Ovary (tissue), 7 donors: ENCODE measurements at regions not wholly inside any gene's neighbourhood (a gene's known extent, or its start where the extent isn't known, plus 50 kb on each side); places are given as distances from the start of the nearest gene placed in this dataset.

Experiments used
- DNase-seq, 5 donors: peaks; one replicate each; pipeline ENCODE4 v3.0.0-alpha.2; 2019 to 2020
- H3K27ac ChIP-seq, 2 donors: fragments of 200-600 bp; one replicate each; pipeline versions ENCODE4 v1.5.1 to v1.8.0; 2019 to 2022
- H3K27me3 ChIP-seq: fragments of 200-600 bp; one replicate; pipeline ENCODE4 v1.8.0; 2022
- H3K36me3 ChIP-seq: fragments of 200-600 bp; sonication (generic); one replicate; pipeline ENCODE4 v1.5.1; 2019
- H3K4me1 ChIP-seq: one replicate; pipeline ENCODE4 v1.8.1; 2013; ENCODE audit warnings: mild to moderate bottlenecking, moderate library complexity; ENCODE audit not compliant: insufficient read depth
- H3K4me3 ChIP-seq: fragments of 200-600 bp; sonication (generic); one replicate; pipeline ENCODE4 v1.5.1; 2017
- H3K9me3 ChIP-seq, 2 donors: fragments of 200-600 bp in 1 of 2; sonication (generic) in 1 of 2; one replicate each; pipeline versions ENCODE4 v1.5.1 to v1.8.1; 2013 to 2019; ENCODE audit warnings: mild to moderate bottlenecking in 1 of 2, moderate library complexity in 1 of 2
- EP300 ChIP-seq: sonication (generic); formaldehyde crosslinking; IDR thresholded peaks from one replicate; pipeline ENCODE4 v1.6.1; 2017; ENCODE audit warnings: antibody characterized with exemption
- POLR2A ChIP-seq: fragments of 450-650 bp; IDR thresholded peaks from one replicate; pipeline ENCODE4 v1.6.1; 2017; ENCODE audit warnings: antibody characterized with exemption, mild to moderate bottlenecking, moderate library complexity
- WGBS, 3 donors: extraction: QIAGEN DNeasy Blood & Tissue Kit in 1 of 3; methylation state at CpG; one replicate each; pipeline versions ENCODE4 v1.1.5 to v1.1.7; 2013 to 2017; 5-methylcytosine and 5-hydroxymethylcytosine counted together
- intact Hi-C, 4 donors: fragments of 100-400 bp; cut with DNase I; formaldehyde crosslinking; loops; one replicate each; pipeline versions ENCODE4 v1.11.0 to v1.15.1; 2022 to 2023
- TF ChIP-seq, protein P1 (sequence below), 3 donors: fragments of 450-650 bp in 2 of 3; fragments of 200-600 bp in 1 of 3; IDR thresholded peaks; one replicate each; pipeline versions ENCODE4 v1.5.1 to v1.8.0; 2016 to 2022; ENCODE audit warnings: antibody characterized with exemption in 3 of 3, mild to moderate bottlenecking in 1 of 3
- donor health status: DM: no; HTN: no; CAD: no; lungs with moderate emphysema.
- donor health status: DM: no; HTN: no; CAD: no.
- donor health status: Bipolar disorder and iron deficiency.
- donor health status: DM: no; HTN: no; CAD: no.
- donor health status: DM: yes; HTN: yes; CAD: no.

DNA sequence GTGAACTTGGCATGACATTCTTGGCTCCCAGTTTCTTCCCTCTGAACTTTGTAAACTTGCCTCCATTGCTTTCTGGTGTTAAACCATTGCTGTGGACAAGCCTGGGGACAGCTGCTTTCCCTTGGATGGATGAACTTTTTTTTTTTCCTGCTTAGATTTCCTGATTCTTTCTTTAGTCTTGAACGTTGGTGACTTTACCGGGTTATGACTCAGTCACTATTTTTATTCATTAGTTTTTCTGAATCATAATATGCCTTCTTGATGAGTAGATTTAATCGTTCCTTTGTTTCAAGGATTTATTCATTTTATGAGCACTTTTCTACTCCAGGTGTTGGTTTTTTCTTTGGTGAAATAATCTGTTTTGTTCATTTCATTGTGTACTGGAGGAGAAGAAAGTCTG lies 155.0 kb upstream of the RTL1 start:
- H3K36me3 ChIP-seq: no peaks in the 10 kb centered on the region
- WGBS, 3 donors: 56 to 66% (median 57%) methylated on average over 3 of the region's 3 CpGs
- no peaks in the 10 kb centered on the region for H3K4me1 ChIP-seq
- intact Hi-C loops: no loop called here
- peaks cover 0 to 4% of the 10 kb centered on the region in 2 donors for H3K9me3 ChIP-seq
- H3K27me3 ChIP-seq: no peaks in the 10 kb centered on the region
- no peak overlapping the region for H3K27ac ChIP-seq
- no peak overlapping the region for H3K4me3 ChIP-seq
- DNase-seq: no peak
- TF ChIP-seq, protein P1, sequence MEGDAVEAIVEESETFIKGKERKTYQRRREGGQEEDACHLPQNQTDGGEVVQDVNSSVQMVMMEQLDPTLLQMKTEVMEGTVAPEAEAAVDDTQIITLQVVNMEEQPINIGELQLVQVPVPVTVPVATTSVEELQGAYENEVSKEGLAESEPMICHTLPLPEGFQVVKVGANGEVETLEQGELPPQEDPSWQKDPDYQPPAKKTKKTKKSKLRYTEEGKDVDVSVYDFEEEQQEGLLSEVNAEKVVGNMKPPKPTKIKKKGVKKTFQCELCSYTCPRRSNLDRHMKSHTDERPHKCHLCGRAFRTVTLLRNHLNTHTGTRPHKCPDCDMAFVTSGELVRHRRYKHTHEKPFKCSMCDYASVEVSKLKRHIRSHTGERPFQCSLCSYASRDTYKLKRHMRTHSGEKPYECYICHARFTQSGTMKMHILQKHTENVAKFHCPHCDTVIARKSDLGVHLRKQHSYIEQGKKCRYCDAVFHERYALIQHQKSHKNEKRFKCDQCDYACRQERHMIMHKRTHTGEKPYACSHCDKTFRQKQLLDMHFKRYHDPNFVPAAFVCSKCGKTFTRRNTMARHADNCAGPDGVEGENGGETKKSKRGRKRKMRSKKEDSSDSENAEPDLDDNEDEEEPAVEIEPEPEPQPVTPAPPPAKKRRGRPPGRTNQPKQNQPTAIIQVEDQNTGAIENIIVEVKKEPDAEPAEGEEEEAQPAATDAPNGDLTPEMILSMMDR (IDR thresholded peaks at IDR 0.05): no peak

DNA sequence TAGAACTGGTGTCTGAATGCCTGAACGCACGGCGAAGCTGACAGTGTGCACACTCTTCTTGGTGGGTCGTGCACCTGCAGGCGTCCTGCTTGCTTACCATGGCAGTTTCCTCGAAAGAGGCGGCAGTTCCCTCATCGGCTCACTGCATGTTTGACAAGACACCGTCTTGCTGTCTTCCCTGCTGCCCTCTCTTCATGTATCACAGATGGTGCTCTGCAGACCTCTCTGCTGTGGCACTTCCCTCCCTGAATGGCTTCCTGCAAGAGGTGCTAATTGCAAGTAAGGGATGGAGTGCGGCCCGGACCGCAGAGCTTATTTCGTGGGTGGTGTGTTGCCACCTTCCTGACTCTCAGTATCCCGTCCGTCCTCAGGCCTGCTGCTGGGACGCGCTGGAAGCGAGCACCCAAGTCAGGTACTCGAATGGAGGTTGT lies 156.7 kb upstream of the RTL1 start:
- Histone ChIP-seq H3K4me3 (no peak overlapping the region), H3K36me3 (no peaks in the 10 kb centered on the region), H3K27ac (no peak overlapping the region), H3K27me3 (no peaks in the 10 kb centered on the region), H3K4me1 (no peaks in the 10 kb centered on the region), H3K9me3 (peaks cover 0 to 4% of the 10 kb centered on the region in 2 donors)
- 92 to 94% (median 93%) methylated on average over 19 of the region's 19 CpGs for WGBS, 3 donors
- peak in 2 of 5 donors; percentile 13 to 29 for DNase-seq
- TF ChIP-seq, protein P1 (IDR thresholded peaks at IDR 0.05): no peak
- TF ChIP-seq POLR2A: no peak
- TF ChIP-seq EP300: no peak
- intact Hi-C loops: no loop called here

DNA sequence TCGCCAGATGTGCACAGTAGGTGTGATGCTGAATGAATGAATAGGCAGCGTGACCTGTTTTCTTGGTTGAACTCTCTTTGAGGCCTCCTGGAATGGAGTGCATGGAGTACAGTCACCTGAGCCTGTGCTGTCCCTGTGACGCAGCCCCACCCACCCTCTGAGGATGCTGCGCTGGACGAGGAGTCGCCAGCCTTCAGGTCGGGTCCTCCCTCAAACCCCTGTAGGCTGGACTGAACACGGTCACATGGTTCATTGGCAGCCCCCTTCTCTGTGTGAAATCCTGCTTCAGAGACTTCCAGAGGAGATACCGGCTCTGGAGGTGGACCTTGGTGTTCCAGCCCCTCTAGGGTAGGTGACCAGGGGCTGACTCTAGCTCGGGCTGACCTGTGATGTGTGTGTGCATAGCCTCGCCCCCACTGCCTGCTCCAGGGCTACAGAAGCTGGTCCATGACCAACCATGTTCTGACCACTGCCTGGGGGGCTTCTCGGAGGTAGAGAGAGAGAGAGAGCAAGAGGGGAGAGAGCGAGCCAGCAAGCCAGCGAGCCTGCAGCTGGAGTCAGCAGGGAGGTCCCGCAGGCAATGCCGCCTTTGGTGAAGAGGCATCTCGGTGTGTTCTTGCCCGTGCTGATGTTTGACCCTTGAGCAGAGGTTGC lies 158.0 kb upstream of the RTL1 start:
- Histone ChIP-seq H3K4me1 (no peaks in the 10 kb centered on the region), H3K27ac (no peak overlapping the region), H3K4me3 (no peak overlapping the region), H3K9me3 (no peaks in the 10 kb centered on the region), H3K27me3 (no peaks in the 10 kb centered on the region), H3K36me3 (no peaks in the 10 kb centered on the region)
- TF ChIP-seq EP300: no peak
- TF ChIP-seq, protein P1 (IDR thresholded peaks at IDR 0.05): no peak
- no peak for TF ChIP-seq POLR2A
- peak in 2 of 5 donors; percentile 12 to 21 for DNase-seq
- intact Hi-C loops: no loop called here
- 90 to 93% (median 90%) methylated on average over 18 of the region's 18 CpGs for WGBS, 3 donors

DNA sequence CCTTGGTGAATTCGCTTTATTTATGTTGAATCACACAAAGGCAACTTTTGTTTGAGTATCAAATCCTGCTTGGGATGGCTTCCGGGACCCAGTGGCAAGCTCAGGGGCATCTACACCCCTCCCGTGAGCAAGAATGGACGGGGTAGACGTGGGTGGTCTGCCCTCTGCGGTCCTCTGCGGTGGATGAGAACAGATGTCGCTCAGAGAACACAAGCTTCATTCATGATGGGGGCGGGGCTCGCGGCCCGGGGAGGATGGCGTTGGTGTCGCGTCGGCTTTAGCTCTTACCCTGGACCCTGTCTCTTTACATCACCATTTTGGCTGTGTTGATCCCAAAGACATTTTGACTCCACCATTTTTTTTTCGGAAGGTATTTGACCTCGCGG lies 158.5 kb upstream of the RTL1 start:
- WGBS, 3 donors: 82 to 88% (median 84%) methylated on average over 19 of the region's 19 CpGs
- no peaks in the 10 kb centered on the region for H3K4me1 ChIP-seq
- no peaks in the 10 kb centered on the region for H3K36me3 ChIP-seq
- TF ChIP-seq POLR2A (no peak), EP300 (no peak)
- TF ChIP-seq, protein P1 (IDR thresholded peaks at IDR 0.05): no peak
- DNase-seq: peak in 2 of 5 donors; percentile 11 to 22
- intact Hi-C loops: no loop called here
- H3K9me3 ChIP-seq: no peaks in the 10 kb centered on the region
- no peak overlapping the region for H3K27ac ChIP-seq
- no peak overlapping the region for H3K4me3 ChIP-seq
- H3K27me3 ChIP-seq: no peaks in the 10 kb centered on the region
